ENCODE measurements at regions not wholly inside any gene's neighbourhood (a gene's known extent, or its start where the extent isn't known, plus 50 kb on each side); places are given as distances from the start of the nearest gene placed in this dataset.

- Histone ChIP-seq H3K36me3 (ENCODE audit: insufficient read depth, low read length) (no peaks in the 10 kb centered on the region), H3K27ac (ENCODE audit: low read depth in 1 of 2, low read length in 2 of 2) (no peak overlapping the region), H3K4me3 (ENCODE audit: low read length) (no peak overlapping the region), H3K27me3 (ENCODE audit: control insufficient read depth in 1 of 2, insufficient read depth in 2 of 2, low read length in 2 of 2) (no peaks in the 10 kb centered on the region), H3K4me1 (ENCODE audit: insufficient read depth, low read length) (peaks cover 8% of the 10 kb centered on the region), H3K9me3 (ENCODE audit: control insufficient read depth in 1 of 2, insufficient read depth in 1 of 2, low read length in 2 of 2) (no peaks in the 10 kb centered on the region)
- ChIA-PET CTCF (no interaction called here), POLR2A (interaction anchor here (0.6 kb wide), 1 partner anchor 304 kb away, joined by 3 read pairs; no protein-coding TSS in a partner anchor)
- no peaks in the 10 kb centered on the region for H3K9me3 Mint-ChIP-seq
- DNase-seq: no peak
- intact Hi-C loops (cut with DNase I, micrococcal nuclease): loop anchor here in 1 of 2 experiments (5.0 kb wide), 1 partner anchor 410 kb away; no protein-coding TSS in a partner anchor
- no peak for ATAC-seq (ENCODE audit: poor library complexity)
- H3K36me3 Mint-ChIP-seq (ENCODE audit: low read depth): no peaks in the 10 kb centered on the region
- TF ChIP-seq CTCF (IDR thresholded peaks at IDR 0.05): no peak
- no peak overlapping the region for H3K4me3 Mint-ChIP-seq
- H3K4me1 Mint-ChIP-seq (ENCODE audit: low read depth): peaks cover 11% of the 10 kb centered on the region
- H3K27me3 Mint-ChIP-seq: no peaks in the 10 kb centered on the region
- H3K27ac Mint-ChIP-seq: no peak overlapping the region
These were observed 274.4 kb upstream of the FMN2 start for GRCh38 chr1:239817276-239817675.

GRCh38 chr1:239817801-239818200, 273.9 kb upstream of the FMN2 start:
- Mint-ChIP-seq H3K4me1 (ENCODE audit: low read depth) (peaks cover 11% of the 10 kb centered on the region), H3K9me3 (no peaks in the 10 kb centered on the region), H3K27me3 (no peaks in the 10 kb centered on the region), H3K36me3 (ENCODE audit: low read depth) (no peaks in the 10 kb centered on the region), H3K27ac (no peak overlapping the region), H3K4me3 (no peak overlapping the region)
- no peak overlapping the region for H3K27ac ChIP-seq (ENCODE audit: low read depth in 1 of 2, low read length in 2 of 2)
- intact Hi-C loops (cut with DNase I, micrococcal nuclease): loop anchor here in 1 of 2 experiments (5.0 kb wide), 1 partner anchor 410 kb away; no protein-coding TSS in a partner anchor
- no peak overlapping the region for H3K4me3 ChIP-seq (ENCODE audit: low read length)
- TF ChIP-seq CTCF (IDR thresholded peaks at IDR 0.05): no peak
- ATAC-seq (ENCODE audit: poor library complexity) (no peak), DNase-seq (no peak)
- H3K27me3 ChIP-seq (ENCODE audit: control insufficient read depth in 1 of 2, insufficient read depth in 2 of 2, low read length in 2 of 2): no peaks in the 10 kb centered on the region
- H3K9me3 ChIP-seq (ENCODE audit: control insufficient read depth in 1 of 2, insufficient read depth in 1 of 2, low read length in 2 of 2): no peaks in the 10 kb centered on the region
- H3K36me3 ChIP-seq (ENCODE audit: insufficient read depth, low read length): no peaks in the 10 kb centered on the region
- ChIA-PET POLR2A (no interaction called here), CTCF (no interaction called here)
- H3K4me1 ChIP-seq (ENCODE audit: insufficient read depth, low read length): peaks cover 8% of the 10 kb centered on the region

GRCh38 chr1:239819096-239819495, 272.6 kb upstream of the FMN2 start:
- H3K36me3 Mint-ChIP-seq (ENCODE audit: low read depth): no peaks in the 10 kb centered on the region
- H3K36me3 ChIP-seq (ENCODE audit: insufficient read depth, low read length): no peaks in the 10 kb centered on the region
- H3K9me3 Mint-ChIP-seq: no peaks in the 10 kb centered on the region
- no peaks in the 10 kb centered on the region for H3K27me3 Mint-ChIP-seq
- H3K27ac Mint-ChIP-seq: no peak overlapping the region
- no peak for TF ChIP-seq CTCF (IDR thresholded peaks at IDR 0.05)
- no peak for ATAC-seq (ENCODE audit: poor library complexity)
- no peak overlapping the region for H3K27ac ChIP-seq (ENCODE audit: low read depth in 1 of 2, low read length in 2 of 2)
- H3K4me3 Mint-ChIP-seq: no peak overlapping the region
- H3K9me3 ChIP-seq (ENCODE audit: control insufficient read depth in 1 of 2, insufficient read depth in 1 of 2, low read length in 2 of 2): no peaks in the 10 kb centered on the region
- H3K4me3 ChIP-seq (ENCODE audit: low read length): no peak overlapping the region
- POLR2A ChIA-PET: no interaction called here
- peak in 2 of 14 experiments; percentile 17 to 23 for DNase-seq
- CTCF ChIA-PET: interaction anchor here (0.8 kb wide), 1 partner anchor 414 kb away, joined by 4 read pairs; no protein-coding TSS in a partner anchor
- H3K27me3 ChIP-seq (ENCODE audit: control insufficient read depth in 1 of 2, insufficient read depth in 2 of 2, low read length in 2 of 2): no peaks in the 10 kb centered on the region
- peaks cover 10% of the 10 kb centered on the region for H3K4me1 Mint-ChIP-seq (ENCODE audit: low read depth)
- peaks cover 8% of the 10 kb centered on the region for H3K4me1 ChIP-seq (ENCODE audit: insufficient read depth, low read length)
- intact Hi-C loops (cut with DNase I, micrococcal nuclease): loop anchor here in 1 of 2 experiments (5.0 kb wide), 1 partner anchor 412 kb away; no protein-coding TSS in a partner anchor

Data from CD4-positive, alpha-beta T cell (primary cell).